GM21723 (cell line): ENCODE measurements at regions not wholly inside any gene's neighbourhood (a gene's known extent, or its start where the extent isn't known, plus 50 kb on each side); places are given as distances from the start of the nearest gene placed in this dataset.
A peak's percentile ranks its signal among the peaks of the same experiment; 100 is the strongest.
"Not testable (repeated sequence)": the region's sequence is repeated elsewhere in the genome, so short reads cannot be mapped to it uniquely, and the experiment has no call there.

Experiments used
- ATAC-seq: cut with Tn5 transposase; IDR thresholded peaks from one replicate; pipeline ENCODE4 v1.9.1; 2021; ENCODE audit warnings: mild to moderate bottlenecking, moderate library complexity; ENCODE audit not compliant: unreplicated experiment

GRCh38 chr4:128690011-128690410, 119.5 kb upstream of the JADE1 start:
- no peak for ATAC-seq

GRCh38 chr4:128688846-128689437, 120.6 kb upstream of the JADE1 start:
- no peak for ATAC-seq

DNA sequence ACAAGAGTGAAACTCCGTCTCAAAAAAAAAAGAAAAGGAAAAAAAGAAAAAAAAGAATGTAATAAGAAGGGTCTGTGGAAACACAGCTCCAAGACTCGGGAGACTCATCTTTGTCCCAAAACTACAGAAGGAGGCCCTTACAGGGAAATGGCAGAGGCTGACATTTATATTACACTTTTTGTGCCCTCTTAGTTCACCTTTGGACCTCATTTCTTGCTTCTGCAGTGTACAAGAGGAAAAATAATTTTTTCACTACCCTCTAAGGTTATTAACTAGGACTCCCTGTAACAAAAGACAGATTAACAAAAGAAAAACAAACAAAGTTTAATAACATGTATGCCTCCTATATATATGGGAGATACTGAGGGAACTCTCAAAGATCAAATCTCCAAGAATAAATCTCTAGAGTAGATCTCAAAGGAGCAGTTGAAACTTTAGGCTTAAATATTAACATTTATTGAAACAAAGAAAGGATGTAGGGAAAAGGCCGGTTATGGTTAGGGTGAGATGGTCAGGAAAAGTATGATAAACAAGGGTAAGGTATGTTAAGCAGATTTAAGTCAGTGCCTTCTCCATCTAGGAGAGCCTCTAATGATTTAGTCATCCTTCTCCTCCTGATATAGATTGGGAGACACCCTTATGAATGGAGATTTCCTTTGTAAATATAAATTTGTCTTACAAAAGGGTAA, 121.3 kb upstream of the JADE1 start:
- no peak for ATAC-seq

DNA sequence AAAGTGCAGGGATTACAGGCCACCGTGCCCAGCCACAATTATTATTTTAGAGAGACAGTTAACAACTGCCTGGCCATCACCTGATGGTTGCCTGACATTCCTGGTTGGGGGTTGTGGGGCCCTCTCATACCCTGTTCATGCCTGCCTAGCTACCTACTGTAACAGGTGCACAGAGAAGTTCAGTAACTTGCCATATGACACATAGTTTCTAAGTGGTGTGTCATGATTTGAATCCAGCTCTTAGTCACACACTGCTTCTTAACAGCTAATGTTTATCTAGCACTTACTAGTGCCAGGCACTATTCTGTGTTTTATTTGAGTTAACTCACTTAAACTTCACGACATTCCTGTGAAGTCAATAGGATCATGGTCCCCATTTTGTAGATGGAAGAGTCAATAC, 122.7 kb upstream of the JADE1 start:
- ATAC-seq: no peak

GRCh38 chr4:128686032-128686465, 123.5 kb upstream of the JADE1 start:
- no peak for ATAC-seq

GRCh38 chr4:128684016-128684415, 125.5 kb upstream of the JADE1 start:
- no peak for ATAC-seq

DNA sequence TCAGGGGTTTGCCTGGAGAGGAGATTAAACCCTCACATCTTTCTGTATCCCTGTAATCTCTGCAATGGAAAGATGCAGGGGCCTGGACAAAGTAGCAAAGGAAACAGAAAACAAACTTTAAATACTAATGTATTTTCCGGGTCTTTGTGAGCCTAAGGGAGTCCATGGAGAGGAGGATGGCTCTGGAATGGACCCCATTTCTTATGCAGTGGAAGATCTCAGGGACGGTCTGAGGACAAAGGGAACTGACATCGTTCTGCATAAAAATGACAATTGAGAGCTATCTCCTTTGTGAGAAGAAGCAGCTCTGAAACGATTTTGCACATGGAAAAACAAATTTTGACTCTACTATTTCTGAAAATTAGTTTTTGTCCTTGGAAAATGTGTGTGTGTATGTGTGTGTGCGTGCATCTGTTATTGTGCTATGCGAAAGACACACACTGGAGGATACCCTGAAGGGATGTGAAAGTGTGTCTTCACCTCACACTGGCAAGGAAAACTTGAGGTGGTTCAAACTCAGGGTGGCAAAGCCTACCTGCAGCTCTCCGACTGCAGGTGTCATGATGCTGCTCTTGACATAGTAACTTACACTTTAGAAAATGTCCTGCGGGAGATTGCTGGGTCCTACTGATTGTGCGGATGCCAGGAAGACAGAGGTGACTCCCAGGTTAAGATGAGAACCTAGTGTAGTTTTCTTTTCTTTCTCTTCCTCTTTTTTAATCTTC, 126.4 kb upstream of the JADE1 start:
- no peak for ATAC-seq

DNA sequence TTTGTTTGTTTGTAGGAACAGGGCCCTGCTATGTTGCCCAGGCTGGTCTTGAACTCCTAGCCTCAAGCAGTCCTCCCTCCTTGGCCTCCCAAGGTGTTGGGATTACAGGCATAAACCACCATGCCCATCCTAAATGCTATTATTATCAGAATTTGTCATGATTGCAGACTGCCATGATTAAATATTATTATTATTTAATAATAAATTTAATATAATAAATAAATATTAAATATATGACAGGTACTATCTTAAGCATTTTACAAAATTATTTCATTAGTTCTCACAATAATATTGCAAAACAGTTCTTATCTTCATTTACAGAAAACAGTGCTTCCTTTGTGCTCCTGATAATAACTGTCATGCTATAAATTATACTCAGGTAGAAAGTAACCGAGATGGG, 133.4 kb upstream of the JADE1 start:
- ATAC-seq: no peak

DNA sequence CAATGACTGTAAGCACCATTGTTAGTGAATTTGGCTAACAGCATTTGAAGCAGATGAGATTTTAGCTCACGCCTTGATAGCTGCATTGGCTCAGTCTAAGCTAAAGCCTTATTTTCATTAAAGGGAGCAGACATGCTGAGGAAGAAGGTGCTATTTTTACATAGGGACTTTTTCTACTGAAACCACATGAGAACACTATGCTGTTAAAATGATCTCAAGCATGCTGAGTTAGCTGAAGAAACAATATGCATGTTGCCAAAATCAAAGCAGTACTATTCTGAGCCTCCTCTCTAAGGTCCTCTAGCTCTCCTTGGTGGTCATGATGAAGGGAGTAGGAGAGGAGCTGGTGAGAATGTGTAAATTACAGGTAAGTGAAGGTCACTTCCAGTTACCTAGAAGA, 134.4 kb upstream of the JADE1 start:
- peak; percentile 99 for ATAC-seq

GRCh38 chr4:128673159-128673558, 136.3 kb upstream of the JADE1 start:
- ATAC-seq: not testable (repeated sequence)

GRCh38 chr4:128672596-128672995, 136.9 kb upstream of the JADE1 start:
- ATAC-seq: not testable (repeated sequence)

- ATAC-seq: no peak
Observed at GRCh38 chr4:128670513-128670912, 139.0 kb upstream of the JADE1 start.

- ATAC-seq: no peak
Observed at GRCh38 chr4:128668566-128668965, 140.9 kb upstream of the JADE1 start.

DNA sequence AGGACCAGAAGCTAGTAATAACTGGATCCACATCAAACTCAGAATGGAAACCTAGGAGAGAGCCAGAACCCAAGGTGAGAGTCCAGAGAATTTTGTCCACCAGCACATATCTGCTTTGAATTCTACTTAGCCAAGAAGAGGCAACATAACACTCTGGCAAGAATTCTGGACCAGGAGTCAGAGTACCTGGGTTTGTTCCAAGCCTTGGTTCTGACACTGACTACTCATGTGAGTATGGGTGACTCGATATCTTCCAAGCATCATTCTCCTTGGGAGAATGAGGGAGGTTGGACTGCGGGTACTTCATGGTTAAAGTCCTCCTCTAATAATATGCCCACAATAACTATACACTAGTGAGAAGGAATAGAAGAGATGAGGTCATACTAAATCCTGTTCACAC, 144.0 kb upstream of the JADE1 start:
- no peak for ATAC-seq

DNA sequence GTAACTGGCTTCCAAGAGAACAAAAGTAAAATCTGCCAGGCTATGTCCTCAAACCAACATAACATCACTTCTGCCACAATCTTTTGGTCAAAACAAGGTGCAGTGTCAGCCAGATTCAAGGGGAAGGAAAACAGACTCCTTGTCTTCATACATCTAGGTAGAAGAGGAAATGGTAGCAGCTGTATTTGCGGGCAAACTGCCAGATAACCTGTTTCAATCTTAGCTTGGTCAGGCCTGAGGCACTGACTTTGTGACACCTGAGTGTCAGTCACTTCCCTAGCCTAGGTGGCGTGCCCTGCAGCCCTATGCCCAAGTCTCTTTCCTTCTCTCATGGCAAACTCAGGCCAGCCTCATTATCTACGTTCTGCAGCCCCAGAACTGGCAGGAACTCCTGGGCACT, 146.2 kb upstream of the JADE1 start:
- peak; percentile 96 for ATAC-seq

- ATAC-seq: no peak
Observed at GRCh38 chr4:128661479-128661878, 148.0 kb upstream of the JADE1 start.

DNA sequence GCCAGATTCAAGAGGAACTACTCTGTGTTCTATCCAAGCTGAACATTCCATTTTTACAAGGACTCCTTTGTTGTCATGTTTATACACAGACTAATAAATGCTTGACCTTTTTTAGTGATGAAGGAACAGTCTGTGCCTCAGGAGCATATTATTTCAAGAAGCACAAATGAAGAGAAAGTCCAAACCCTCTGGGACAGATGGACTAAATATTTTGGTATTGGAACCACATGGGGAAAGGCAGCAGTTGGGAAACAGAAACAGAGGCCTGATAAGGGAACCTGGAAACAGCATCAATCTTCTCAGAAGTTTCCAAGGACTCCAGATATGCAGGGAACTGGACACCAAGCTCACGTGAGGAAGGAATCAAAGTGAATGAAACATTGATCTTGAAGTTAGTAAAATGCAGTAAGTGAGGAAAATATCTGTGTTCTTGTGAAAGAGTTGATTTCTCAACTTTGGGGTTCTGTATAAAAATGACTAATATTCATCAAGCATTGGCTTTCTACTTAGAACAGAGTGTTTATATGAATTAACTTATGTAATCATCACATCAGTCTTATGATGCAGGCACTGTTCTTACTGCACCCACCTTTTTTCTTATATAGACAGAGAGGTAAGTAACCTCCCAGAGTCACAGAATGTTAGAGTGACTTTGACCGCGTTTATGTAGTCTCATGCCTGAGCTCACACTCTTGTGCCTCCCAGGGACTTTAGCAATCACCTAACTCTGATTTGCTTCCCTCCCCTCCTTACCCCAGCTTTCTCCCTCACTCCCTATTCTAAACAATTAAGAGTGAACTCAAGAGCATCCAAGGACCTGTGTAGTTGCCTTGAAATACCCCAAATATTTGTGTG, 148.9 kb upstream of the JADE1 start:
- no peak for ATAC-seq

DNA sequence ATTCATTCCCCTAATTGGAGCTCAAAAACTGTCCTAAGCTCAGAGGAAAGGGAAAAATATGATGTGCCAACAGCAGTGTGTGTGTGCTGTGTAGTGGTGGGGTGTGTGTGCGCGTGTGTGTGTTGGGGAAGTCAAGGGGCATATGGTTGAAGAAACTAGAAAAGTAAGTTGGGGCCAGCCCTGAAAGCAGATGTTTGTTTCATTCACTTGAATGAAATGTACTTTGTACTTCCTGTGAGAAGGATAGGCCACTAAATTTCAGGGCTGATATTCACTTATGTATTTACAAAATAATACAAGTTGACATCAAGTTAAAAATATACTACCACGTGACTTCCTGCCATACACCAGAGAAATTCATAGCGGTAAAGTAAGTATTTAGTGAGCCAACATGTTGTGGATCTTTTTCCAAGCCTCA, 151.3 kb upstream of the JADE1 start:
- ATAC-seq: peak; percentile 49

DNA sequence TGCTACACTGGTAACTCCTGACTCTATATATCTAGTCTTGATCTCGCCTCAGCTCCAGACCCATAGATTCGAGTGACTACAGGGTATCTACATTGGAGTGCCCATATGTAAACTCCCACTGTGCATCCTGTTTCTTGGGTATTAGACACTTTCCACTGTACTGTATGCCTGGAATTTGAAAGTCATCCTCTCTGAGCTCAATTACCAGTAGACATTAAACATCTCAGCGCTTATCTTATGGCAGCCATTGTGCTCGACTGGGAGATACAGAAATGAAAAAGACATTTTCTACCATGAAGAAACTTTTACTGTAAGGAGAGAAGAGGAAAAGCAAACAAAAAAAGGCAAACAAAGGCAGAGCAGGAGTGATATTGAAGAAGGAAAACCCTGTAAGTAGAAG, 151.9 kb upstream of the JADE1 start:
- no peak for ATAC-seq

GRCh38 chr4:128654465-128654864, 155.0 kb upstream of the JADE1 start:
- ATAC-seq: no peak
